HG02571 (cell line): ENCODE measurements at regions not wholly inside any gene's neighbourhood (a gene's known extent, or its start where the extent isn't known, plus 50 kb on each side); places are given as distances from the start of the nearest gene placed in this dataset.

Experiments
- ATAC-seq: cut with Tn5 transposase; IDR thresholded peaks from one replicate; pipeline ENCODE4 v1.9.1; 2021; ENCODE audit warnings: mild to moderate bottlenecking, moderate library complexity; ENCODE audit not compliant: unreplicated experiment

DNA sequence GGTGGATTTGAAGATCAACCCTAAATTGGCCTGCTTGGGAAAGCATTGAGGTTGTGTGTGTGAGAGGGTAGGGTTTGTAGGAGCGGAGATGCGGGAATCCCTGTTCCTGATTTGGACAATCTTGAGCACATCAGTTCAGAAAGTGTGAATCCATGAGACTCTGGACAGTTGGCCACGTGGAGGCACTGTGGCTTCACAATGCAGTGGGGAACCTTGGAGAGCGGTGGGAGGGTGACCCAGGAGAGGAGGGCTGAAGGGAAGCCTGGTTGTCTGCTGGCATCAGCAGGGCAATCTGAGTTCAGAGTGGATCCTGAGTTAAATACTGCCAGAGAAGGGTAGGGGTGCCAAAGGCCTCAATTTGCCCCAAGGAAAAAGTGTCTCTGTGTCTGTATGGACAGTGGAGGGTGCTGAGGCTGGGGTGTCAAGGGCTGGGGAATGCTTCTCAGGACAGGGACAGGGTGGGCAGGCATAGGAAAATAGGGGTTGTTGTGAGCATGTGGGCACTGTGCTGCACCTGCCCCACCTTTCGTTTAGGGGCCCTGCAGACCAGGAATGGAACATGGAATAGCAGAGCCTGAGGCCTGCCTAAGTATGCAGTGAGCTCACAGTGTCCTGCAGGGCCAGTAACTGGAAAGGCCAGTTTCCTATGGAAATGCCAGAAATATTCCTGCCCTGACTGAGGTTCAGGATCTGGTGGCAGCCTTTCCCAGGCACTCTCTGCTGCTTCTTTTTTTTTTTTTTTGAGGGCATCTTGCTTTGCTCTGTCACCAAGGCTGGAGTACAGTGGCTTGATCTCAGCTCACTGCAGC lies 162.9 kb upstream of the PRSS58 start:
- ATAC-seq, result no peak

DNA sequence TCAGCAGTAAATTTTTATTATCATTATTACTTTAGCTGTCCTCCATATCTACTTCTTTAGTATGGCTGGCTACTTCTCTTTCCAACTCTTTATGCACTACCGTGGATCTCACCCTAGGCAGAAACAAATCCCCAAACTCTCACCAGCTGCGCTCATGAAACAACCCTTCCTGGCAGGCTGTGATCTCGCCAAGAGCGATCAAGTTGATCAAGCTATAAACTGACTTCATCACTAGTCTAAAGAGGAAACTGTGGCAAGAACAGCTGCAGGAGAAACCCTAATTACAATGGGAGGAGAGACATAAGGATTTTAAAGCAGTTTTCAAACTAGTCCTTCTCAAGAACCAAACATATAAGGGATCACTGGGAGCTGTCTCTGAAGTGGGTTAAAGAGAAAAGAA lies 160.5 kb upstream of the PRSS58 start:
- ATAC-seq, result no peak

DNA sequence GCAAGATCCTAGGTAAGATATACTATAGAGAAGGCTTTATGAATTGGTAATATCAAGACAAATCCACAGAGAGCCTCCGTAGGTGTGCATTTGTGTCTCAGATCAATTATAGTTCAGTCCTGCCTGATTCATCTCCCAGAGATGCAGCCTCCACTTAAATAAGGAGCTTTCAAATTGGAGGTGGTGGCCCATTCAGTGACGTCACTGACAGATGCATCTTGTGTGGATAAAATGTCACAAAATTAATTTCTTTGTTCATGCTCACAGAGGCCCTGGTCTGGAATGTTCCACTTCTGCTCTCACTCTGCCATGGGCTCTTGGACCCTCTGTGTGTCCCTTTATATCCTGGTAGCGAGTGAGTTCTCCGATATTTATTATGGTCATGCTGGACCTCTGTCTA lies 157.1 kb upstream of the PRSS58 start:
- no peak for ATAC-seq

DNA sequence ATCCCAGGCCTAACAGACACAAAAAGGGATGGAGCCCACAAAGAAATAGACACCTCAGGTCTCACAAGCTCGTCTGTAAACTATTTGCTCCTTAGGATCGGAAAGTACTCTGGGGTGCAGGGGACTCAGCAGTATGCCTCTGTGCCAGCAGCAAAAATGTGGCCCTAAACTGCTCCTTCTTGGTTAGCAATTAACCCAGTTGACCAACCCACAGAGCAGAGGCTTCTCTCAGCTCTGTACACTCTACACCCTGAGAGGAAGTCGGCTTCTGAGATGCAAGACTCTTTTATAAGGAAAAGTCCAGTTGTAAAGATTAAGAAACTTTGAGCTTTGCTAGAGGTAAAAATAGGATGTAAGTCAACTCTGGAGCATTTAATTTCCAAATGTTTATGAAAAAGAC lies 156.3 kb upstream of the PRSS58 start:
- ATAC-seq, result no peak

DNA sequence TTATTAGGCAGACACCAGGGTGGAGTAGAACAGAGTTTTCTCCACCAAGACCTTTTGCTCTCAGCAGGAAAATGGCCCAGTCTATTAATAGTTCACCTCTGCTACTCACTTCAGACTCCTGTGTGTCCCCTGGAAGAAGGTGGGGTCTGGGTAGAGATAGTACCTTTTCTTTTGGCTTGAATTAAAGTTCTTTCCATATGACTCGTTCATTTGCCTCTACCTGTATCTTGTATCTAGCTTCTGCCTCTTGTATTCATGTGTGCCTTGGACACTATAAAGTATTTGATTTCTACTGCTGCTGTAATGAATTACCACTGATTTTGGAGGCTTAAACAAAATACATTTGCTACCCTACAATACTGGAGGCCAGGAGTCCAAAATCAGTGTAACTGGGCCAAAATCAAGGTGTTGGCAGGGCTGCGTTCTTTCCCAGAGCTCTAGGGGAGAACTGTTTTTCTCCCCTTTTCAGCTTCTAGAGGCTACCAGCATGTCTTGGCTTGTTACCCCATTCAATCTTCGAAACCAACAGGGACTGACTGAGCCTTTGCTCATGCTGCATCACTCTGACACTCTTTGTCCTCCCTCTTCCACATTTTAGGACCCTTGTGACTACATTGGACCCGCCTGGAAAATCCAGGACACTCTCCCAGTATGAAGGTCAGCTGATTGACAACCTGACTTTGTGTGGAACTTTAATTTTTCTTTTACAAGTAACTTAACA lies 155.6 kb upstream of the PRSS58 start:
- ATAC-seq, result no peak

DNA sequence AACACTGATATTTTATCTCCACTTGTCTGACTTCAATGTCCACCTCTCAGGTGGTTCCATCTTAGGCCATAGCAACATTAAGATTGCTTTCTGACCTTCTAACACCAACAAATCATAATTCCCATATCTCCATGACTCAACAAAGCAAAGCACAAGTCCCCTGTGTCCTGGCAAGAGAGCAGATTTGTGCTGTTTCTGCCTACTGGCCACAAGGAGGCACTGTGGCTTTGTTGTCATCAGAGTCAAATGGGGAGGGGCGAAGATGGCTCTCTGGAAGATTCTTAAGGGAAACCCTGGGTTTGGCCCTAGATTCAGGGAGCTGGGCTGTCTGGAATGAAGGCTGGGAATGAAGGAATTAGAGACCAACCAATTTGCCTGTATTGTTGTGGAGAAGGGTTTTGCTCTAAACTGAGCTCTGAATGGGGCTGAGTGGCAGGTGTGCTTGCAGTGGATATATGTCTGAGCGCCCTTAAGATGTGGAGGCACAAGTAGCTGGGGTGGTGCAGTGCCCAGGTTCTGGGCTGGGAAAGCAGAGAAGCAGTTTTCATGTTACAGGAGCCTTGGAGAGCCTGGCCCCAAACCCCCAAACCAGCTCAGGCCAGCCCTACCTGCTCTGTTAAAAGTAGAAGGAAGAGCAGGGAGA lies 154.8 kb upstream of the PRSS58 start:
- ATAC-seq, result peak; percentile 88

DNA sequence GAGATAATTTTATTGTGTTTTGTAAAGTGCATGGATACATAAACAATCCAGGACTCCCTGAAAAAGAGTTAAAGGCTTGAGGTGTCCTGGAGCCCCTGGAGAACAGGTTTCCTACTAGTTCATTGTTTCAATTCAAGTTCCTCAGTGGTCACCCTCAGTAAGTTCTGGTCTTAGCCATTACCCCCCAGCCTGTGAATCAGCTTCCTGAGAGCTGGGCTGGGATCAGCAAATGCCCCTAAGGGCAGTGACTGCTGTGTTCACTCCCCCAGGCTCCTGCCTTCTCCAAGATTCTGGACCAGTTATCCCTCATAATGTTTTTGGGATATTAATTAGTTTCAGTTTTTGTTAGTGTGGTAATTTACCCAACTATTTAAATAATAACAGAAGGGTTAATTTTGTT lies 151.6 kb upstream of the PRSS58 start:
- no peak for ATAC-seq

DNA sequence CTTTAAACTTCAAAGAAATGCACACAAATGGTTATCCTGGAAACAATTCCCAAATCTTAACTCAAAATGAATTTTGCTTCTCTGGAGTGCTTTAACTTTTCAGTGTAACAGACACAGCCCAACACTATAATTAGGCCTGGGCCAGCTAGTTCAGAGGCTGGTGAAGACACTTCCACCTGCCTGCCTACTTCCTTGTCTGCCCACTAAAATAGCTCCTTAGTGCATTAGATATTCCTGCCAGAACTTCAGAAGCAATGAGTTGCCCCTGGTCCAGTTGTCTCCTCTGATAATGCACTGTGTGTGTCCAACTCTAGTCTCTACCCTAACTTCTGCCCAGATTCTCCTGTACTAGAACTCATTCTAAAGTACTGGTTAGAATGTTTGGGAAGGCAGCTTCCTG lies 150.9 kb upstream of the PRSS58 start:
- no peak for ATAC-seq

DNA sequence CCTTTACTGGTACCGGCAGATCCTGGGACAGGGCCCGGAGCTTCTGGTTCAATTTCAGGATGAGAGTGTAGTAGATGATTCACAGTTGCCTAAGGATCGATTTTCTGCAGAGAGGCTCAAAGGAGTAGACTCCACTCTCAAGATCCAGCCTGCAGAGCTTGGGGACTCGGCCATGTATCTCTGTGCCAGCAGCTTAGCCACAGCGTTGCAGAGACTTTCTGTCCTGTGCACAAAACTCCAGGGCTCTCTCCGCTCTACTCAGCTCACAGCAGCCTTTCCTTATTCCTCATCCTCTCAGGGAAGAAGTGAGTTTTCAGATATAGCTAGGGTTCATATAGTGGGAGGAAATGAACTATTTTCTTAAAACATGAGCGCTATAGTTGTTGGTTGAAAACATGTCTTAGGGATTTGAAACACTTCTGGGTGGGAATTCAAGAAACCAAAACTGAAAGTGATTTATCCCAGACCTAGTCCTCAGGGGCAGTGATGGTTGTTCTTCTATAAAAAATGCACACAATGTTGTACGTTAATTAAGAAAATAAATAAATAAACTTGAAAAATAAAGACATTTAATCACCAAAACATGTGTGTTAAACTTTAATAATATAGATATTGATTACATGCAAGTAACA lies 150.2 kb upstream of the PRSS58 start:
- no peak for ATAC-seq

DNA sequence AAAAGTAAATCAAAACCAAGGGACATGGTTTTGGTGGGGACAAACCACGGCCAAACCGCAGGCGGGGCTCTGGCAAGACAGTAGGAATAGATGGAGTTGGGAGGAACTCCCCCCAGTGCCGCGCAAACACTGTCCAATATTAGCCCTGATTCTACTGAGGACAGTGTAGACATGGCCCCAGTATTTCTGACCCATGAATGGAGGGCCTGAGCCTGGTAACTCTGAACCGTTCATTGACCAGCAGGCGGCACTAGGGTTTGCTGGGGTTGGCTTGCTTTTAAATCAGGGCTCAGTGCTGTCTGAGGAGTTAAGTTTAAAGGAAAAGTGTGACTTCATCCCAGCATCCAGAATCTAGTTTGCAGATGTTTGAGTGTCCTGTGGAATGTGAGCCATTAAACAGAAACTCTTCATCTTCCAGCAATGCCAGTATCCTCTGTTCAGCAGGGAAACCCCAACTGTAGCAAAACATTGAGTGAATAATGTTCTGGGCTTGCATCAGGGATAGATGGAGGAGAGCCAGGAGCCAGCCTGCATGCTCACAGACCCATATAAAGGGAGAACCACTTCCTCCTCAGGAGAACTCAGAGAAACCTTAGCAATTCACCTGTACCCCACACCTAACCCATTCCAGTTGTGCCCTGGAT lies 147.4 kb upstream of the PRSS58 start:
- no peak for ATAC-seq

DNA sequence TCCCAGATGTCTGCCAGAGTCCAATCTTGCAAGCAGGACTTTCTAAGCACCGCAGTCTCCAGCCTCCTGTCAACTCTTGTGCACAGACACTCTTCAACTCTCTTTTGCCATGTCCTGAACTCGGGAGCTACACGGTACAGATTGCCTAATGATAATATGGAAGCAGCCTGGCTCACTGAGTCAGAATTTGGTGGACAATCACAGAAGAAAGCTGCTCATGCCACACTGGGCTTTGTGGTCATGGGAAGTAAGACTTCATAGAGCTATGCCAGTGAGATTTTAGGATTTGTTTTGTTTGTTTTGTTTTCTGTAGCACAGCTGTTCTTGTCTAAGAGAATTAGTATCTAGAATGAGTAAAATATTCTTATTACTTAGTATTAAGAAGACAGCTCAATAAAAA lies 144.1 kb upstream of the PRSS58 start:
- ATAC-seq, result no peak

DNA sequence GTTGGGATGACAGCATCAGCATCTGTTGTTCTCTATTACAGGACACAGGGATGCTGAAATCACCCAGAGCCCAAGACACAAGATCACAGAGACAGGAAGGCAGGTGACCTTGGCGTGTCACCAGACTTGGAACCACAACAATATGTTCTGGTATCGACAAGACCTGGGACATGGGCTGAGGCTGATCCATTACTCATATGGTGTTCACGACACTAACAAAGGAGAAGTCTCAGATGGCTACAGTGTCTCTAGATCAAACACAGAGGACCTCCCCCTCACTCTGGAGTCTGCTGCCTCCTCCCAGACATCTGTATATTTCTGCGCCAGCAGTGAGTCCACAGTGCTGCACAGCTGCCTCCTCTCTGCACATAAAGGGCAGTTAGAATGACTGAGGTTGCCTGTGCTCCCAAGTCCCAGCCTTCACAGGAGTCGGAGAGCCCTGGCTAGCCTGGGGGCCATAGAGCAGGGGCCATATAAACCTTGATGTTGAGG lies 142.2 kb upstream of the PRSS58 start:
- no peak for ATAC-seq

DNA sequence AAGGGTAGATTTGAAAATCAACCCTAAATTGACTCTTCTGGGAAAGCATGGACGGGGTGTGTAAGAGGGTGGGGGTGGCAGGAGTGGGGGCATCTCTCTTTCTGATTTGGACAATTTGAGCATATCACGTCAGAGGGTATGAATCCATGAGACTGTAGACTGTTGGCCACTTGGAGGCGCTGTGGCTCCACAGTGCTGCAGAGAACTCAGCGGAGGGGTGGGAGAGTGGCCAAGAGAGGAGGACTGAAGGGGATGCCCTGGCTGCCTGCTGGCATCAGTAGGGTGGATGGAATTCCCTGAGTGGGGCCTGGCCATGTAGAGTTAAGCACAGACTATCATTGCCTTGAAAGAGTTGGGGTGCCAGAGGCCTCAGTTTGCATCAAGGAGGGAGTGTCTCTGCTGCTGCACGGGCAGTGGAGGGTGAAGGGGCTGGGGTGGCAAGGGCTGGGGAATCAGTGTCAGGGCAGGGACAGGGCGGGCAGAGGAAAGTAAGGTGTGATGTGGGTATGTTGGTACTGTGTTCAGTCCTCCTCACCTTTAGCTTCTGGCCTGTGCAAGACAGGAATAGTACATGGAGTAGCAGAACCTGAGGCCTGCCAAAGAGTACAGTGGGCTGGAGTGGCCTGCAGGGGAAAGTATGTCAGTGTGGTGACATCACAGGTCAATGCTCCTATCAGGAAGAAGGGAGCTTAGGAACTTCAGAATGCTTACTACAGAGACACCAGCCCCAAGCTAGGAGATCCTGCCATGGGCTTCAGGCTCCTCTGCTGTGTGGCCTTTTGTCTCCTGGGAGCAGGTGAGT lies 133.5 kb upstream of the PRSS58 start:
- no peak for ATAC-seq

DNA sequence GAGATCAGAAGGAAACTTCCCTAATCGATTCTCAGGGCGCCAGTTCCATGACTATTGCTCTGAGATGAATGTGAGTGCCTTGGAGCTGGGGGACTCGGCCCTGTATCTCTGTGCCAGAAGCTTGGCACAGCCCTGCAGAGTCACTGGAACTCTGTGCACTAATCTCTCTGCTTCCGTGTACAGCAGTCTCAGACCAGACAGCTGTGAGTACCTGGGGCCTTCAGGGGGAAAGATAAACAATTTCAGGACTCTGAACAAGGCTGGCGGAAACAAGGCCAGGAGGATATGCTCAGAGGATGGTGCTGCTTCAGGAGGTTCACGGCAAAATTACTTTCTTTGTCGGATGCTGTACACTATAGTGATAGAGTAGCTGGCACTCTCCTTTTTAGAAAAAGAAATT lies 131.7 kb upstream of the PRSS58 start:
- ATAC-seq, result no peak

DNA sequence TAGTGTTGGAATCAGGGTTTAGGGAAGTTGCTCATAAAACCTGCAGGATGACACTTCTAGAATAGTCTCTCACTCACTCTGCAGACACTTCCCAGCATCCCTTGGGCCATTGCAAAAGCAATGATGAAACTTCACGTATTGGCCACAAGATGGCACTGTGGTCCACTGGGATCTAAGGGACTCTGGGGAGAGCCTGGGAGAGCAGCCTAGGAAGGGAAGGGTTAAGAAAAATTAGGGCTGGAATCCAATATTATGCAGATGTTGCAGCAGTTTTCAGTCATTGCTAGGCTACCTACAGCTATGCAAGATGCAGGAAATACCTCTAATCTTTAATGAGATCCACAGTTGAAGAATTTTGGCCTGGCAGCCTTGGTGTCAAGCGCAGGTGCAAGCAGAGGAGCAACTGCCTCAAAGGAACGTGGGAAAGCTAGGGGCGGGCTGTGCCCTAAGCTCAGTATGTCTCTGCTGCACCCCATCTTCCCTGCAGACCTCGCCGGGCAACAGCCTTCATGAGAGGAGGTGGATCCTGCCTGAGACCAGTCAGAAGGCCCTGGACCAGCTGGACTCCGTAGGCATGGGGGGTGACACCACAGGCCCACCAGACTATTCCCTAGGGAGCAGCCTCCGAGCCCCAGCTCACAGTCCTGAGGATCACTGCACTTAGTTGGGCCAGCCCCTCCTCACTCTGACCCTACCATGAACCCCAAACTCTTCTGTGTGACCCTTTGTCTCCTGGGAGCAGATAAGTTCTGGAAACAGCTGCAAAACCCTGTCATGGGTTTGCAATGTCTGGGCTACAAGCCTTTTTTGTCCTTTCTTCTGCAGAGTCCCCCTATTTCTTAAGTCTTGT lies 127.9 kb upstream of the PRSS58 start:
- peak; percentile 85 for ATAC-seq

DNA sequence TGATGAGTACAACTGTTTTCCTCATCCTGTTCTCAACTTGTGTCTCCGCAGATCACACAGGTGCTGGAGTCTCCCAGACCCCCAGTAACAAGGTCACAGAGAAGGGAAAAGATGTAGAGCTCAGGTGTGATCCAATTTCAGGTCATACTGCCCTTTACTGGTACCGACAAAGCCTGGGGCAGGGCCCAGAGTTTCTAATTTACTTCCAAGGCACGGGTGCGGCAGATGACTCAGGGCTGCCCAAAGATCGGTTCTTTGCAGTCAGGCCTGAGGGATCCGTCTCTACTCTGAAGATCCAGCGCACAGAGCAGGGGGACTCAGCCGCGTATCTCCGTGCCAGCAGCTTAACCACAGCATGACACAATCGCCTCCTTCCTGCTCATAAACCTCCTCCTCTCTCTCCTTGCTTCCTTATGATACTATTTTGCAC lies 126.7 kb upstream of the PRSS58 start:
- ATAC-seq, result no peak

DNA sequence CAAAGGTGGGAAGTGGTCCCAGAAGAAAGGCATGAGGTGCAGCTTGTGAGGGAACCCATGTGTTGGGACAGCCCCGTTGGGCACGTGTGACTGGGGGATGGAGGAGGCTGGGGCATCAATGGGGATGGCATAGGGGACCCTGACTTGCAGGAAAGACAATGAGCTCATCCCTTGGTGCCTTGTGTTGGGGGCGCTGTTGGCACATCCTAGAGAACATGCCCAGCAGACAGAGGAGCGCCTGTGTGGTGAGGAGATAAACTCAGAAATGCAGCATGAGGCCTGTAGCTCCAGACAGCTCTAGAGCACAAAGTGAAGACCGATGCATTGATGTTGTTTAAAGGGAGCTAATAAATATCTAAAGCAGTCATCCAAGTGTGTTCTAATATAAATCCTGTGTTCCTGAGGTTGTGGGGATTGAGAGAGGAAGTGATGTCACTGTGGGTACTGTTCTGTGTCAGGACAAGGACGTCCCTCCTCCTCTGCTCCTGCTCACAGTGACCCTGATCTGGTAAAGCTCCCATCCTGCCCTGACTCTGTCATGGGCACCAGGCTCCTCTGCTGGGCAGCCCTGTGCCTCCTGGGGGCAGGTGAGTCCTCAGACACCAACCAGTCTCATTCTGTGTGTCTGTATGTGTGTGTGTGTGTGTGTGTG lies 126.1 kb upstream of the PRSS58 start:
- ATAC-seq, result no peak

DNA sequence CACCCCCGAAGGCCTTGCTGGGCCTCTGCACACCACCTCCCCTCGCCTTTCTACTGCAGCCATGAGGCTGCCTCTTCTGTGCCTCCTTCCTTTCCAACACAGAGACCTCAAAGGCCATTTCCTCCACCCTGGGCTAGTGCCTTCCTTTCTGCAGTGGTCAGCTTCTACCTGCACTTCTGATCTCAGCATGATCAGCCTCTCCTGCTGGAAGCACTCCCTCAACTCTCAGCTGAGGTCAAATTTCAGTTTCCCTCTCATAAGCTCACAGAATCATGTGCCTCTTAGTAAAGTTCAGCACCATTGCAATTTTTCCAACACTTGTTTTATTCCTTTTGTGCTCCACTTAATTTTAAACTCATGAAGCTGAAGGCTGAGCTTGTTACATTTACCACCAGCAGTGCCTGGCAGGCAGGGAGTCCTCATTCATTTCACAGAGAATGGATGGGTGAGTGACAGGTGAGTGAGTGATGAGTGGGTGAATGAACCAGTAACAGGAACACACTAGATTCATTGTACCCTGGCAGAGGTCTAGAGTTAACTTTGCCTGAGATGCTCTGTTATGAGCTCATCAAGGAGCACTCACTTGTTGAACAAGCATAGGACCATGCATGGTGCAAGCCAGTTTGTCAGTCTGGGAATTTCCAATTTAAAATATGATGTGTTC lies 124.0 kb upstream of the PRSS58 start:
- no peak for ATAC-seq
